Urothelium cell line (cell line): ENCODE measurements at regions not wholly inside any gene's neighbourhood (a gene's known extent, or its start where the extent isn't known, plus 50 kb on each side); places are given as distances from the start of the nearest gene placed in this dataset.
A peak's percentile ranks its signal among the peaks of the same experiment; 100 is the strongest.

Source experiments
- DNase-seq: peaks from one replicate; pipeline ENCODE4 v3.0.0; 2011; ENCODE audit warnings: low spot score, mixed read lengths
- FAIRE-seq: peaks from 2 replicates; lab custom pipeline; 2011; peaks lifted over from hg19 to GRCh38; lab: Jason Lieb, UNC

GRCh38 chr10:116792817-116793216, 50.5 kb upstream of the HSPA12A start:
- no peak for FAIRE-seq
- no peak for DNase-seq

GRCh38 chr10:116796469-116796868, 52.8 kb upstream of the ENO4 start:
- FAIRE-seq (no peak), DNase-seq (no peak)

GRCh38 chr10:116796910-116797513, 52.3 kb upstream of the ENO4 start:
- FAIRE-seq (peak; percentile 93), DNase-seq (peak; percentile 75)

GRCh38 chr10:116798859-116799258, 50.4 kb upstream of the ENO4 start:
- DNase-seq (no peak), FAIRE-seq (no peak)
